CD4-positive, alpha-beta T cell treated with Interleukin-10 for 1 hour (primary cell): ENCODE measurements at regions not wholly inside any gene's neighbourhood (a gene's known extent, or its start where the extent isn't known, plus 50 kb on each side); places are given as distances from the start of the nearest gene placed in this dataset.
"Not testable (repeated sequence)": the region's sequence is repeated elsewhere in the genome, so short reads cannot be mapped to it uniquely, and the experiment has no call there.

Experiments used
- DNase-seq: peaks from one replicate; pipeline ENCODE4 v3.0.0-alpha.2; 2020

DNA sequence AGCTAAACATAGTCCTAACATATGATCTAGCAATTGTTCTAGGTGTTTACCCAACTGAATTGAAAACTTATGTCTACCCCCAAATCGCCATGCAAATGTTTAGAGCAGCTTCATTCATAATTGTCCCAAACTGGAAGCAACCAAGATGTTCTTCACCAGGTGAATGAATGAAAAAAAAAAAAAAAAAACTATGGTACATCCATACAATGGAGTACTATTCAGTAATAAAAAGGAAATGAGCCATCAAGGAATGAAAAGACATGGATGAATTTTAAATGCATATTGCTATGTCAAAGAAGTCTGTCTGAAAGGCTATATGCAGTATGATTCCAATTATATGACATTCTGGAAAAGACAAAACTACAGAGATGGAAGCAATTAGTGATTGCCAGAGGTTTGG is 98.6 kb upstream of the ITPRID2 start:
- DNase-seq, result no peak

DNA sequence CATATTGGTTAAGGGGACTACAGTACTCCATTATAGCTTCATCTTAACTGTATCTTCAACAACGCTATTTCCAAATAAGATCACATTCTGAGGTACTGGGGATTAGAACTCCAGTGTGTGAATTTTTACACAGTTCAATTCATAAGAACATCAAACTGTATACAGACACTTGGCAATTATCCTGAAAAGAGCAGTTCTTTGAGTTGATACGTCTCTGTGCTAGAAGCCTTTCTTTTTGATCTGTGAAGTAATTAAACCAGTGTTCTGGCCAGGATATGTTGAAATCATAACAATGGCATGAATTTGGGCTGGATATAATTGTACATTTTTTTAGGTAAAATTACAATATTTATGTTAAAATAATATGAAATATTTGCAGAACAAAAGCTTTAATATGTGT is 93.5 kb upstream of the ITPRID2 start:
- no peak for DNase-seq

DNA sequence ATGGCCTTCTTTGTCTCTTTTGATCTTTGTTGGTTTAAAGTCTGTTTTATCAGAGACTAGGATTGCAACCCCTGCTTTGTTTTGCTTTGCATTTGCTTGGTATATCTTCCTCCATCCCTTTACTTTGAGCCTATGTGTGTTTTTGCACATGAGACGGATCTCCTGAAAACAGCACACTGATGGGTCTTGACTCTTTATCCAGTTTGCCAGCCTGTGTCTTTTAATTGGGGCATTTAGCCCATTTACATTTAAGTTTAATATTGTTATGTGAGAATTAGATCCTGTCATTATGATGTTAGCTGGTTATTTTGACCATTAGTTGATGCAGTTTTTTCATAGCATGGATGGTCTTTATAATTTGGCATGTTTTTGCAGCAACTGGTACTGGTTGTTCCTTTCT is 89.2 kb upstream of the ITPRID2 start:
- not testable (repeated sequence) for DNase-seq

DNA sequence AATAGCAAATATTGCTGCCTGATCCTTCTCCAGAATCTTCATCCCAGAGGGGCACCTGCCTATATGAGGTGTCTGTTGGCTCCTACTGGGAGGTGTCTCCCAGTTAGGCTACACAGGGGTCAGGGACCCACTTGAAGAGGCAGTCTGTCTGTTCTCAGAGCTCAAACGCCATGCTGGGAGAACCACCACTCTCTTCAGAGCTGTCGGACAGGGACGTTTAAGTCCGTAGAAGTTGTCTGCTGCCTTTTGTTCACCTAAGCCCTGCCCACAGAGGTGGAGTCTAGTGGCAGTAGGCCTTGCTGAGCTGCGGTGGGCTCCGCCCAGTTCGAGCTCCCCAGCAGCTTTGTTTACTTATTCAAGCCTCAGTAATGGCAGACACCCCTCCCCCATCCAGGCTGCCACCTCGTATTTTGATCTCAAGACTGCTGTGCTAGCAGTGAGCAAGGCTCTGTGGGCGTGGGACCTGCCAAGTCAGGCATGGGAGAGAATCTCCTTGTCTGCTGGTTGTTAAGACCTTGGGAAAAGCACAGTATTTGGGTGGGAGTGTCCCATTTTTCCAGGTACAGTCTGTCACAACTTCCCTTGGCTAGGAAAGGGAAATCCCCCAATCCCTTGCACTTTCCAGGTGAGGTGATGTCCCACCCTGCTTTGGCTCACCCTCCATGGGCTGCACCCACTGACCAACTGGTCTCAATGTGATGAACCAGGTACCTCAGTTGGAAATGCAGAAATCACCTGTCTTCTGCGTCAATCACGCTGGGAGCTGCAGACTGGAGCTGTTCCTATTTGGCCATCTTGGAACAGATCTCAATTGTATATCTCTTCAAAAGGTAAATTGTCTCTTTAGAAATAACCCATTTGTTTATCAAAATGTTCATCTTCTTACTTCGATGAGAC is 87.4 kb upstream of the ITPRID2 start:
- not testable (repeated sequence) for DNase-seq

DNA sequence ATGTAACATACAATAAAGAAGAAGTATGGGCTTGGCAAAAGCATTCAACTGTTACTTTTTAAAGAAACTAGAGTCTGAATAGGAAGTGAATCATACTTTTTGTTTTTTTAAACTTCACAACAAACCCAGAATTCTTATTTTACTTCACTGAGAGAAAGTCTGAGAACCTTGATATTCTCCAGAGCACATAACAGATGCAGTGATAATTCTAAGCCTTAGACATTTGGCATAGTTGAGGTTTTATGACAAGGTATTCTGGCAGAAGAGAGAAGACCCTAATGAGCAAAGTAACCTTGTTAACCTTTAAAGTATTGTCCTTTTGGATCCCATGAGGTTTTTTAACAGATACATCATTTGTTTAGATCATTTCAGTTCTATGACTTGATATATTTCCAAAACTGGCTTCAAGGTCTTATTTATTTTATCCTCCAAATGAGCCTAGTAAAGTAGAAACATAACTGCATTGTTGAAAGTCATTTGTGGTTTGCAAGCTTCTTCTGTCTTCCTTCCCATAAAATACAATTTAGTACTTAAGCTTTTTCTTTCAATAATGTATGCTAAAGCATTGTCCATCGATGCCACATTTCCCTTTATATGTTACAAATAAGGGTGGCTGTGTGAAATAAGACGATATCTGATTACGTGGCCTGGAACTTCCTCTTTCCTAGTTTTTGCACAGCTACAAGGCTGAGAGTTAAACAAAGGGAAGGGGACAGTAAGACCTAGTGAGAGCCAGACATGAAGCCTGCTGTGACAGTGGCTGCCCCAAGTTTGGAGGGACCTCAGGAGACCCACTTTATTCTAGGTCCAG is 86.1 kb upstream of the ITPRID2 start:
- no peak for DNase-seq

DNA sequence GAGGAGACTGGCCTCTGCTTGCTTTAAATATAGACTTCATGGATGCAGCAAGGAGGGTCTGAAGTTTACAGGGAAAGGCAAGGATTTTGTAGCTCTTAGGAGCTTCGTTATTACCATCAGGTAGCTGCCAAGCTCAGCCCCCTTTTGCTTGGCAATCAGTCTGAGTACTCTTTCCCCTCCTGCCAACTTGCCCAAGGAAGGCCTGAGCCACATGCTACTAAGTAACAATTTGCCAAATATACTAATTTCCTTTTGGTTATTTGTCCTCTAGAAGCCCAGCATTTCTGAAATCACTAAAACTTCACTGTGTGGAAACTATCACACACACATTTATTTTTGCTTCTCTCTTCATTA is 85.5 kb upstream of the ITPRID2 start:
- DNase-seq, result no peak

DNA sequence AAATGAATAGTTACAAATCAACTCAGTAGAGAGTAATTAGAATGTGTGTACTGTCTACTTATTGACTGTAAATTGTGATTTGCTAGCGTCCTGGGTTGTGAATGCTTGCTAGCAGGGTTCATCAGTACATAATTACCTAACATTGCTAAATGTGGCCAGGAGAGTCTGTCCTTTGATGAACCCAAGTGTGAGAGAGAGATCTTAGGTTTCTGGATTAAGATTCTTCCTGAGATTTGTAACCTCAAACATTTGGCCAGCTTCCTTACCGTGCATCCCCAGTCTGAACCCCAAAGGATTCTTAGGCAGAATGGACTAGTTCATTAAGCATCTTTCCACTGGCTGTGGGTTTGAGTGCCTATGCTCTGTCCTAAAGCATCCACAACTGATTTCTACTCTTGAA is 84.0 kb upstream of the ITPRID2 start:
- DNase-seq, result no peak

DNA sequence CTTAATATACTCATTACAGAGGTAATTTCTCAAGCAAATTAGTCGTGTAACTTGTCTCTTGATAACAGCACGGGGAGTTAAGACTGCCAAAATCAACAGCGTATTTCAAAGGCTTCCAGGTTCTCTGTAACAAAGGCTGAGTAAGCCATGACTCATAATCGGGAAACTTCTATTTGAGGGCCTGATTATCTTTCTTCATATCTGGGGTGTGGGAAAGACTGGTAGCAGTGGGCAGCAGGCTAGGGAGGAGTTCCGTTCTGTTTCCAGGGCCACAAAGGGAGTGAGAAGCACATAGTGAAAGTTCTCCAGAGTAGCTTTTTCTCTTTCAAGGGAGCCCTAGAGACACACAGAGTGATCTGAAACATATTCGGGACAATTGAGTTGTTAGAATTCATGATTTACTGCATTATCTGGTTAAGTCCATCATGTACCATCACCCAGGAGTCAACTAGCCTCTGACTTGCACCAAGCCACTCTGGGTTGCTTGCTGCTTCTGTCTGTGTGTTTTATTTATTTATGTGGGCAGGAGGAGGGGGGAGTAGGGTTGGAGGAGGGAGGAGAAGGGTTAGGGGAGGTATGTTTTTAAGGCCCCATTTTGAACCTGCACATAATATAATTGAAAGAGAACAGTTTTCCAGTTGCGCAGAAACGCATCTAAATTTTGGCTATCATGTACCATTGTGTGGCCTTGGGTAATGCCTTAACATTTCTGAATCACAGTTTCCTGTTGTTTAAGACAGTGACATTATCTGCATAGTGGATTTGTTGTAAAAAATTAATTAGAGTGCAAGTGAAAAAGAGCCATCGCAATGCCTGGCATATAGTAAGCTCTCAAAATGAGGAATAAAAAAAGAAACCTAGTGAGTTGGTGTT is 80.5 kb upstream of the ITPRID2 start:
- DNase-seq, result no peak

DNA sequence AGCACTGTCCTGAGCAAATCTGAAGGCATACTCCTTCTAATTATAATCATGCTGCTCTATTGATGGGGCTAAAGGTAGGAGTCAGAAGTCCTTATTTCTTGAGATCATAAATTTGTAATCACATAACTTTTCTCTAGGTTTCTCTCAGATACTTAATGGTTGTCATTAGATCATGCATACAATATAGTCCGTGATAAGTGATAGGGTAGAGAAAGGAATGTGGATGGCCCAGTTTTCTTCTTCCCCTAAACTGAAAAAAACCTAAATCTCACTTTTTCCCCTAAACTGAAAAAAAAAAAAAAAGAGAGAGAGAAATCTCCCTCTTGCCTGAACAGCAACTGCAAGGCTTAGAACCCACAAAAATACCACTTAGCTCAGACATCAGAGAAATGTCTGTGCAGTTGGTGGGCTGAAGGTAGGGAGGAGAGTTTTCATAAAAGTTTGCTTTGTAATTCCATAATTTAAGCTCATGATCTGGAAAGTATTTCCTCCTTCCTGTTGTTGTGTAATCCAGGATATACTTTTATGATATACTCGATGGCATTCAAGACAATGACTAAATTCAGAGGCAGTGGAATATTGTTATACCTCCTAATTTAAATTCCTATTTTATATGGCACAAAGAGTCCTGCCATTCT is 79.3 kb upstream of the ITPRID2 start:
- DNase-seq, result no peak

DNA sequence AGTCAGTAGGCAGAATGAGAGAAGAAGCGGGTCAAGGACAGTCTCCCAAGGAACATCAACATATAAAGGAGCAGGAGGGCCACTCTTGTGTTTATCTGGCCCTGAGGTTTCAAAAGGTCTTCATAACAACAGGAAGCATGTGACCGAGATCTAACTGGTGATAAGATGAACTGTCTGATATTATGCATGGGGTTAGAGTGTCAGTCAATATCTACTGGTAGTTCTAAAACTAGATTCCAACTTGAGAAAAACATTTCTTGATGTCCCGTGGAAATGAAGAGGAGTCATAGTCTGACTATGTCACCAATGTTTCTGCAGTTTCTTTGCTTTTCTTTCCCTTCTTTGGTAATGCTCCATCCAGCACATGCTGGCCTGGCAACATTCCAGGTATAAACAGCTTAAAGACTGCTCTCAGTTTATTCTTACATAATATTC is 77.5 kb upstream of the ITPRID2 start:
- DNase-seq, result no peak

DNA sequence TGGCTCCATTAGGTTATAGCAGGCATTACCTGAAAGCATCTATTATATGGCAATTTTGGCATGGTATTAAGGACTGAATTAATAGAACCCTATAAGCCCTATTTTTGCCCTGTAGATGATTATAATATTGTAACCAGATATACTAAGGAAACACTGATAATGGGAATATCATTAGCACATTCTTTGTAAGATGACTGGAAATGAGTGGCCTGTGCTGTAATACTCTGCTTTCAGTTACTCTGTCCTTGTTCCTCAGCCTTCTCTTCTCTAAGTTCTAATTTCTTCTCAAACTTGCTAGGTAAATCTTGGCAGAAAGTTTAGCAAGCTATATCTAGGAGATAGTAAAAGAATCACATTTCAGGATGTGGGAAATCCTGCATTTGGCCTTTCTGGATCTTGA is 74.0 kb upstream of the ITPRID2 start:
- no peak for DNase-seq

DNA sequence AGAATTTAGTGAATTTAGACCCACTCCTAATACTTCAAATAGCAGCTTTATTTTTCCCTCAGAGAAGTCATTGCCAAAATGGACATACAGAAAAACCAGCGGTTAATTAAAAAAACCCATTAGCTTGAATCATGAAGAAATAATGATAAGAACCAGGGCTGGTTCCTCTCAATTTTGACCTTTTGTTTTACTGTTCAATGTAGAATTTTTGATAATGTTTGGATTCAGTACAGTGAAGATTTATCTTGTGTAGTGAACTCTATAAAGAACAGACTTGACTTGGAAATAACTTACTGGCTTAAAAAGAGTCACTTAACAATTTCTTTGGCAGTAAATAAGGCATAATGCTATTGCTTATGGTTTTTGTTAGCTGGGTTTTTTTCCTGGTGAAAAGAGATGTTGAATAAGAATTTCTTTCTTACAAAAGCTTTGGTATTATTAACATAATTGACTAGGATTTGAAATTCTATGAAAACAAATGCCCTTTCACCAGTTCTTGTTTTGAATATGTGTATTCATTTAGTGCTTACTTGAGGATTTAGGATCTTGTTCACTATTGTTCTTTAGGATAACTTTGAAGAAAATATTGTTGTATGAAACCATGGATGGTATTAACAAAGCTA is 73.4 kb upstream of the ITPRID2 start:
- no peak for DNase-seq

DNA sequence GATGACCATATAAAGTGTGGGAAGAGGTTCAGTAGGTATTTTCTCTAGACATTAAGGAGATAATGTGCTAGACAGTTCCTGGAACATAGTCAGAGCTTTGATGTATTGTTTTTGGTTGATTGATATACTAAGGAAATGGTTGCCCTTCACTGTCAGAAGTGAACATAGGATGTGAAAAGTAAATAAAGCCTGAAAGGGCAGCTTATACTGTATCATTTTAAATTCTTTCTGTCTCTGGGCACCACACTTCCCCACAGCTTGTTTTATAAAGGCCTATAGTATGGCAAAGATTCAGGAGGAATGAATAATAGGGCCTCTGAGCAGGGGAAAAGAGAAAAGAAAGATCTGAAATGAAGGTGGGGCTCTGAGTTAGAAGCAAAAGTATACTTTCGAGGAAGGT is 72.7 kb upstream of the ITPRID2 start:
- no peak for DNase-seq

DNA sequence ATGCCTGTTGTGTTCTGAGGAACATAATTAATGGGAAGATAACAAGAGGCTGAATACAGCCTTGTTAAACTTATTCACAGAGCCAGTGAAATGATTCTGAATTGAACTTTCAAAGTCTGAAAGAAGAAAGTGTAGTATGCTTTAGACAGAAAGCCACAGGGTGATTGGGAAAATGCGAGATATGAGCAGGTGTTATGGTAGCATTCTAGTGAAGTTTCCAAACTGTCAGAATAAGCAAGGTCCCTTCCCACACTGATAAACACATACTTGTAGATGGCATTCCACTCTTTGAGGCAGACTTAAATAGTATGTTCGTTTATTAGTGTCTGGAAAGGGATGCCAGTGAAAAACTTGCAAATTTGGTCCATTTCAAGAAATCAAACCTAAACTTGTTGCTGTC is 70.5 kb upstream of the ITPRID2 start:
- DNase-seq, result no peak

DNA sequence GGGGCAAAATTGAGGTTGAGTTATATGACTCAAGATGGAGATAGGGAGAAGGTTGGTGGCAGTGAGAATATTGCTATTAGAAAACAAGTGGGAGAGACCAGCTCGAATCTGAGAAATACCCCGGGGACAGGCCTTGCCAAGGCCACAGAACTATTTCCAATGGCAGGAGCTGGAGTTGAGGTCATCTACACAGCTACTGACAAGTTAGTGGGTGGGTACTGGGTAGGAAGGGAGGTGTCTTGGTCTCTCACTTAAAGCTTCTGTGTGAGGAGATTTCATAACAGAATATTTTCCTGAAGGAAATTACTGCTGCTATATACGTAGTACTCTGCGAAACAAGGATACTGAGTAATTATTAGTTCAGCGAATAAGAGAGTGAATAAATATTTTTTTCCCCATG is 69.4 kb upstream of the ITPRID2 start:
- no peak for DNase-seq

DNA sequence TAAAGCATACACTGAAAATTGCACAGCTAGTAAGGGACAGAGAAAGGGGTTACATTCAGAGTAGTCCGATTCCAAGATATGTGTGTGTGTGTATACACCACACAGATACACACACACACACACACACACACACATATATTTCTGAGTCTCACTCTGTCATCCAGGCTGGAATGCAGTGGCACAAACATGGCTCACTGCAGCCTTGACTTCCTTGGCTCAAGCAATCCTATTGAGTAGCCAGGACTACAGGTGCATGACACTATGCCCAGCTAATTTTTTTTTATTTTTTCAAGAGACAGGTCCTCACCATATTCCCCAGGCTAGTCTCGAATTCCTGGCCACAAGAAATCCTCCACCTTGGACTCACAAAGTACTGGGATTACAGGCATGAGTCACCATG is 68.1 kb upstream of the ITPRID2 start:
- no peak for DNase-seq

DNA sequence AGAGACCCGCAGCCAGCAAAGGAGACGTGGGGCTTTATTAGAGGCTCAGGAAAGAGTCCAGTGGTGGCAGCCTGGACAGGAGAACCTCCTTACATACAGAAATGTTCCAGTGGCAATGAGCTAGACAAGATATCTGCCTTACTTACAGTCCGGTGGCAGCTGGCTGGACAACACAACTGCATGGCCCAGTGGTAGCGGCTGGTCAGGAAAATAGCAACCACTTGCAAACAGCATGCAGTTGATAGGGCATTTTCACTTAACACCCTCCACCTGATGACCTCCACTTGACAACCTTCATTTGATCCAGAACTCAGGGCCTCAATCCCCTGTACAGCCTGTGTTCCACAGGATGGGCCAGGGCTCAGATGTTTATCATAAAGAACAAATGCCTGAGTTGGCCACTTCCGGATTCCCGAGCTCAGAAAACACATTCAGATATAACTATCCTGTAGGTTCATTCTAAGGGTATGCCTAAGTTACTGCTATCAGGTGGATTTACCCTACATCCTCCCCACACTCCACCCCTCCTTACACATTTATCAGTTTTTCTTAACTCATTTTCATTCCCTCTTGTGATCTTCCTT is 63.3 kb upstream of the ITPRID2 start:
- DNase-seq, result no peak

DNA sequence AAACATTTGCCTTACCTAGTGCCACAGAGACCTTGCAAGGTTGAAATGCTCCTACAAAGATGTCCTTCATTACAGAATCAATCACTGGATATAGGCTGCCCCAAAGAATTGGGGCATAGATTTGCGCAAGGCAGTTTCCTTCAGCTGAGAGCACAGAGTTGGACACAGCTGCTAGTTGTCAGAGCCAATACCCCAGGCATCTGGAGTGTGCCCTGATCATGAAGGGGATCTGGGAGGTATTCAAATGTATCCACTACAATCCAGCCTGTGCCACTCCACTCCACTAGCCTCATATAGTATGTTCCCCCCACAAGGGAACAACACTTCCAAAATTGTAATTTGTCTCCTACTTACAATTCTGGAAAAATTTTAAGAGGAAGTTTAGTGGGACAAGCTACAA is 62.3 kb upstream of the ITPRID2 start:
- DNase-seq, result no peak

DNA sequence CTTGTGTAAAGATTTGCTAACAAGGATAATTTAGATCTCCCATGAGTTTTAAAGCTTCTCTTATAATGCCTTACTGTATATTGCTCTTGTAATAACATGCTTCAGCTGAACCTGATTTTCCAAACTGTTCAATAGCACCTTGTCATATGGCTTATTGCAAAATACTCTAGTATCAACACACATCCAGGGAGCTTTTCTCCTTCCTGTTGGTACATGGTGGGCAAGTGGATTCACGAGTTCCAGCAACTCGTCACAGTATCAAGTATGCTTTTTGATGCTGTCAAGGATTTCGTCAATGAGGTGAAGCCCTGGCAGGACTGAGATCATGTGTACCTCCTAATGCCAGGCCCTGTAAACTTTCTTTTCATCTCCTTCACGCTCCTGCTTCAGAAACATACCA is 59.5 kb upstream of the ITPRID2 start:
- DNase-seq, result no peak

DNA sequence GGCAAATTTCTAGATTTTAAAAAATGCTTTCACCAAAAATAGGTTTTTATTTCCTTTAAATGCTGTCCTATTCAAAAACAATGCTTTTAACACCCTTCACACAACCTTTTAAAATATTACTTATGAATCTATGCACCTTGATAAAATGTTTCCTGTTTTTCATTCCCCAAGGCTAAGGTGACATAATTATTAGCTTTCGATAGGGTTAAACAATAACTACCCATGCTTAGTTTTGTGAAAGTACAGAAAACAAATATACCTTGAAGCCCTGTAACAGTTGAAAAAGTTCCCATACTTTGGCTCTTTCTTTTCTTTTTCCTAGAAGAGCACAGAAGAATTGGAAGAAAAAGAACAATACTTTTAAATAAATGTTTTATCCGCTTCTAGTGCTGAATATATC is 54.9 kb upstream of the ITPRID2 start:
- DNase-seq, result no peak

DNA sequence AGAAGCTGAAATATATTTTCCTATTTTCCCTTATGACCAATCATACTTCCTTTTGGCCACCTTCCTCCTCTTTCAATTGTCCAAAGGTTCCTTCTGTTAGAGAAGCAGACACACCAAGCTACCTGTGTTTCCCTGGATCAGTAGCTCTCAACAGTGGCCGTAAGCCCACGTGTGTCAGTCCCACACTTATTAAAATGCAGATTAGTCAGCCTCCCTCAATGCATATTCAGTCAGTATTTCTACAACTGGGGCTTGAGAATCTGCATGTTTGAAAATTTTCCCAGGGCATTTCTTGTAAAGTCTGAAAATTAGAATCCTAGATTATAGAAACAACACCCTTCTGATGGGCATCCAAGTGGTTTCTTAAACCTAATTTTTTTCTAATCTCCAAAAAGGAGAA is 54.0 kb upstream of the ITPRID2 start:
- no peak for DNase-seq

DNA sequence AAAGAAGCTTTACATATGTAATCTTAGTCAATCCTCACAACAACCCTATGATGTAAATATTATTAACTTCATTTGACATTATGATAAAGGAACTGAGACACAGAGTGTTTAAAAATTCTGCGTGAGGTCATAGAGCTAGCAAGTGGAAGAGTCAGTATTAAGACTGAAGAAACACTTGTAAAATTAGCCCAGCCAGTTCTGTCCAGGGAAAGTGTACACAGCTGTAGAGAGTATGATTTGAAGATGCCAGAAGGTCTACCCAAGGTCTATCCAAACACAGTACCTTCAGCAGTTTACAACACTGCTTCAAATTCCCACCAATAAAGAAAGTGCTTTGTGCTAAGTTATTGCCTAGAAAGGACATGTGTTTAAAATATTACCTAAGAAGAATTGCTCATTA is 51.7 kb upstream of the ITPRID2 start:
- no peak for DNase-seq
